Neural cell (in vitro differentiated cells): ENCODE measurements at regions not wholly inside any gene's neighbourhood (a gene's known extent, or its start where the extent isn't known, plus 50 kb on each side); places are given as distances from the start of the nearest gene placed in this dataset.

Experiments used
- EP300 ChIP-seq: fragments of 450-650 bp; conservative IDR thresholded peaks from 2 replicates; pipeline ENCODE4 v1.6.1; 2014; ENCODE audit warnings: antibody characterized with exemption, mild to moderate bottlenecking, moderate library complexity; ENCODE audit not compliant: poor library complexity, severe bottlenecking
- EZH2 ChIP-seq: fragments of 200-600, 300-800 bp; shearing (Covaris generic), sonication (generic); IDR thresholded peaks from 2 replicates; pipeline ENCODE4 v1.6.1; 2014; ENCODE audit warnings: antibody characterized with exemption, low read length, borderline replicate concordance, mild to moderate bottlenecking; ENCODE audit not compliant: insufficient read depth, poor library complexity, severe bottlenecking
- MXI1 ChIP-seq: fragments of 450-650 bp; conservative IDR thresholded peaks from 2 replicates; pipeline ENCODE4 v1.6.1; 2014; ENCODE audit warnings: antibody characterized with exemption, mild to moderate bottlenecking; ENCODE audit not compliant: poor library complexity, severe bottlenecking
- POLR2AphosphoS5 ChIP-seq: IDR thresholded peaks from 2 replicates; pipeline ENCODE4 v1.6.1; 2012
- RAD21 ChIP-seq: fragments of 450-650 bp; conservative IDR thresholded peaks from 2 replicates; pipeline ENCODE4 v1.6.1; 2014; ENCODE audit warnings: antibody characterized with exemption, mild to moderate bottlenecking, moderate library complexity
- REST ChIP-seq: IDR thresholded peaks from 2 replicates; pipeline ENCODE4 v1.6.1; 2012; ENCODE audit warnings: borderline replicate concordance
- TAF1 ChIP-seq: IDR thresholded peaks from 2 replicates; pipeline ENCODE4 v1.6.1; 2012; ENCODE audit warnings: low read depth
- TF ChIP-seq, protein P1 (sequence below): fragments of 450-650 bp; IDR thresholded peaks from 2 replicates; pipeline ENCODE4 v1.5.1; 2014; ENCODE audit warnings: antibody characterized with exemption, mild to moderate bottlenecking, moderate library complexity; ENCODE audit not compliant: poor library complexity, severe bottlenecking

- TF ChIP-seq, protein P1, sequence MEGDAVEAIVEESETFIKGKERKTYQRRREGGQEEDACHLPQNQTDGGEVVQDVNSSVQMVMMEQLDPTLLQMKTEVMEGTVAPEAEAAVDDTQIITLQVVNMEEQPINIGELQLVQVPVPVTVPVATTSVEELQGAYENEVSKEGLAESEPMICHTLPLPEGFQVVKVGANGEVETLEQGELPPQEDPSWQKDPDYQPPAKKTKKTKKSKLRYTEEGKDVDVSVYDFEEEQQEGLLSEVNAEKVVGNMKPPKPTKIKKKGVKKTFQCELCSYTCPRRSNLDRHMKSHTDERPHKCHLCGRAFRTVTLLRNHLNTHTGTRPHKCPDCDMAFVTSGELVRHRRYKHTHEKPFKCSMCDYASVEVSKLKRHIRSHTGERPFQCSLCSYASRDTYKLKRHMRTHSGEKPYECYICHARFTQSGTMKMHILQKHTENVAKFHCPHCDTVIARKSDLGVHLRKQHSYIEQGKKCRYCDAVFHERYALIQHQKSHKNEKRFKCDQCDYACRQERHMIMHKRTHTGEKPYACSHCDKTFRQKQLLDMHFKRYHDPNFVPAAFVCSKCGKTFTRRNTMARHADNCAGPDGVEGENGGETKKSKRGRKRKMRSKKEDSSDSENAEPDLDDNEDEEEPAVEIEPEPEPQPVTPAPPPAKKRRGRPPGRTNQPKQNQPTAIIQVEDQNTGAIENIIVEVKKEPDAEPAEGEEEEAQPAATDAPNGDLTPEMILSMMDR = no peak
- TF ChIP-seq EP300 = no peak
- TF ChIP-seq MXI1 = no peak
- no peak for TF ChIP-seq EZH2
- no peak for TF ChIP-seq TAF1
- TF ChIP-seq POLR2AphosphoS5 = no peak
- TF ChIP-seq RAD21 = no peak
- no peak for TF ChIP-seq REST
Observed at GRCh38 chr1:96558635-96559034, 162.9 kb upstream of the PTBP2 start.
